Amygdala (tissue), 56 donors: ENCODE measurements at regions not wholly inside any gene's neighbourhood (a gene's known extent, or its start where the extent isn't known, plus 50 kb on each side); places are given as distances from the start of the nearest gene placed in this dataset.

Experiments
- DNase-seq, 56 donors: peaks; one replicate each; lab custom pipeline; 2025; lab: John Stamatoyannopoulos, UW

DNA sequence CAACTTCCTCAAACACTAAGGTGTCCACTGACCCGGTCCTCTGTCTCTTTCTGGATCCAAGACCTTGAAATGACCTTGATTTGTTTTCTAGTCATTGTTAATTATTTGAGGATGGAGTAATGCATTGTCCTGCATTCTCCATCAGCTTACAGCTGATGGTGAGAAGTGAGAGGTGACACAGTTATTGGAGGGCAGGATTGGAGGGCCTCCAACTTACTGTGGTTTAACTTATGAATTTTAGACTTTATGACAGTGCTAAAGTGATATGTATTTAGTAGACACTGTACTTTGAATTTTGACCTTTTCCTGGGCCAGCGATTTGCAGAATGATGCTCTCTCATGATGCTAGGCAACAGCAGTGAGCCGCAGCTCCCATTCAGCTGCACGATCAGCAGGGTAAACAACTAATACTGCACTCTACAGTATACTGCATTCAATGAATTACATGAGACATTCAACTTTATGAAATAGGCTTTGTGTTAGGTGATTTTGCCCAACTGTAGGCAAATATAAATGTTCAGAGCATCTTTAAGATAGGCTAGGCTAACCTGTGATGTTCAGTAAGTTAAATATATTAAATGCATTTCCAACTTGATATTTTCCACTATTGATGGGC lies 200.0 kb upstream of the MEX3C start:
- DNase-seq = peak in 5 of 56 donors; percentile 2 to 13 (median 6)

GRCh38 chr18:51398104-51398503 lies 200.6 kb upstream of the MEX3C start:
- no peak for DNase-seq

GRCh38 chr18:51399491-51400122 lies 202.1 kb upstream of the MEX3C start:
- DNase-seq = peak in 9 of 56 donors; percentile 2 to 22 (median 12)

GRCh38 chr18:51400721-51401120 lies 203.2 kb upstream of the MEX3C start:
- DNase-seq = no peak

DNA sequence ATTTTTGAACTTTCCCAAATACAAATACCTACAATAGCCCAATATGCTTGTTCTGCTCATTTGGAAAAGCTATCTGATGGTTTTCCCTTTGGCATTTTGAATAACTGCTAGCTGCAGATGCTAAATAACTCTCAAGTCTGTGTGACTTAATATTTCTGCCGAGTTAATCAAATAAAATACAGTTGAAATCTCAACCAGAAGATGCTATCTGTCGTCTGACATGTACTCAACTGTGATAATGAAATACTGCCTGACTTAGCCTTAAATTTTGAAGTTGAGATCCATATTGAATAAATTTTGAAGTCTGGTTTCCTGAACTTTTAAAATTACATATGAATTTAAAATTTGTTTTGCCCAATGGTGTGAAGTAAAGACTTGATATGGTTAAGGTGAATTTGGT lies 204.4 kb upstream of the MEX3C start:
- DNase-seq = no peak

- no peak for DNase-seq
Measured at GRCh38 chr18:51404620-51405019, 207.1 kb upstream of the MEX3C start.

DNA sequence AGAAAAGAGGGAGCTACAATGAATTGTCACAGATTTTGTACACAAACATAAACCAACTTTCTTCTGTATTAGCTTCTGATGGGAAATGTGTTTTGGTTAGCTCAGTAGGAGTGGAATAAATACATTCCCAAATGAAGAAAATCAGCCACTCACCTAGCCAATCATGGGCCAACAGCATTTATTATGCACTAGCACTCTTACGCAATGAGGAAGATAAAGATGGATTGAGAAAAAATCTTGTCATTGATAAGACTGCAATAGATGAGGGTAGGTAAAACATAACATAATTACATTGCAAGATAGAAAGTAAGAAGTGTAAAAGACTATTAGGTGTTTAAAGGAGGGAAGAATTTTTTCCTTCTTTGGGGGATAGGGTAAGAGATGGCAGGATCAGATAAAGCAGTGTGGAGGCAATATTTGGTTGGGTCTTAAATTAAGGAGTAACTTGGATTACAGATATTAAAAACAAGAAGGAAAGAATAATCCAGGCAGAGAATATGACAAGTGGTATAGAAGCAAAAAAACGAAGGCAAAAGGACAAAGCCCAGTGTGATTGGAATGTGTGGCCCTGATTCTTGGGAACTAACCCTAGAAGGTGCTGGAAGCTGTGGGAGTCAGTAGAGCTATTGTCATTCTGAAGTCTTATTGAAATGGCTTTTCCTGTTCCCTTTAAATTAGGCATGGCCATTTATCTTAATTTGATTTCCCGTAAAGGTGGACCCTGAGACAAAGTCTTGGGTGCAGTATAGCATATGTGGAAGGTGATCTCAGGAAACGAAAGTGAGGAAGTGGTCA lies 208.4 kb upstream of the MEX3C start:
- DNase-seq = no peak

GRCh38 chr18:51417643-51418483 lies 220.4 kb upstream of the MEX3C start:
- DNase-seq = no peak

- DNase-seq = no peak
Measured at GRCh38 chr18:51425475-51425874, 228.0 kb upstream of the MEX3C start.

DNA sequence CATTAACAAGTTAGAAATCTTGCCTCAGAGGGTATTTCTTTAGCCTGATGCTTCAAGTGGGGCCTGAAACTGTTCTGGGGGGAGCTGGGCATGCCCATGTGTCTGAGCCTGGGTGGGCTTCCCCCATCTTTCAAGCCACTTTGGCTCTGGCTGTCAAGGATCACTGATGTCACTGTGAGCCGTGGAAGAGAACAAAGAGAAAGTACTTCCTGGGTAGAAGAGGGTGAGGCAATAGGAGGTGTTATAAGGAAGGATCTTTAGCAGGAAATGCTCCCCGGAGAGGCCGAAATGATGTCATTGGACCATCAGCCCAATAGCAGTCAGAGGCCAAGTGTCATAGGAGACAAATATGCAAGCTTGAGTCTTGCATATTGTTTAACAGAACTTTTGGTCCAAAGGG lies 228.4 kb upstream of the MEX3C start:
- DNase-seq = no peak

- DNase-seq = no peak
Measured at GRCh38 chr18:51426996-51427395, 229.5 kb upstream of the MEX3C start.

DNA sequence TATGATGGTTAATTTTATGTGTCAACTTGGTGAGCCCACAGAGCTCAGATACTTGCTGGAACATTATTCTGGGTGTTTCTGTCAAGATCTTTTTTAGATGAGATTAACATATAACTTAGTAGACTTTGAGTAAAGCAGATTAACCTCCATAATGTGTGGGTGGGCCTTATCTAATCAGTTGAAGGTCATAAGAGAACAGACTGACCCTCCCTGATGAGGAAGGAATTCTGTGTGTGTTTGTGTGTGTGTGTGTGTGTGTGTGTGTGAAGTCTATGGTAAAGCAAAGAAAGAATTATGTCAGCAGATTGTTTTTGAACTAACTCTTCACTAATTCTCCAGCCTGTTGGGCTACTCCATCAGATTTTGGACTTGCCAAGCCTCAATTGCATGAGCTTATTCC lies 232.2 kb upstream of the MEX3C start:
- DNase-seq = no peak

- DNase-seq = no peak
Measured at GRCh38 chr18:51430538-51430937, 233.1 kb upstream of the MEX3C start.

DNA sequence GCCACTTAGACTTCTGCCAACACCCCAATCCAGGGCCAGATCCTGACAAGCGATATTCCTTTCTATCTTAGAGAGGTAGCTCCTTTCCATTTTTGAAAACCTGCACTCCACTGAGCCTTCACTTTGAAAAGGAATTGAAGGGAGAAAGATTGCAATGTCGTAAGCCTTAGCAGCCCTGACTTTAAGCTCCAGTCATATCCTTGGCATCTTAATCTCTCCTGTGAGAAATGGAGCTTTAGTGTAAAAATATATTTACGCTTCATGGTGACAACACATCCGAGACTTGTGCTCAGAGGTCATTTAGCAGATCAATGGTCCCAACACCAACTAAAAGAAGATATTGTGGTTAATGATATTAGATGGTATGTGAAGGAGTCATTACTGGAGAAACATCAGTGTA lies 235.8 kb upstream of the MEX3C start:
- no peak for DNase-seq

DNA sequence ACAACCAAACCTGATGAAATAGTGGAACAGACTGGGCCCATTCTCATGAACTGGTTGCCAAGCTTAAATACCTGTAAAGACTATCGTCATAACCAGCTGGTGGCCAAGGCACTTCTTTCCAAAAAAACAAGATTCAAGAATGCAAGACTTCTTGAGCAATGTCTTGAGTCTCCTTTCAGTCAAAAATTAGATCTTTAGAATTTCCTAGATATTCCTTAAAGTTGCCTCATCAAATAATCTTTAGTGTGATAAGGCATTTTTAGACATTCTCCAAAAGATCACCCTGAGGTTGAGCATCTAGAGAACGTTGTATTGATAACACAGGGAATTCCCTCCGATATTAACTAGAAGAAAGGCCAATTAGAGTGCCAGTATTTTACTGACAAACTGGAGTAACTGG lies 236.4 kb upstream of the MEX3C start:
- DNase-seq = no peak

DNA sequence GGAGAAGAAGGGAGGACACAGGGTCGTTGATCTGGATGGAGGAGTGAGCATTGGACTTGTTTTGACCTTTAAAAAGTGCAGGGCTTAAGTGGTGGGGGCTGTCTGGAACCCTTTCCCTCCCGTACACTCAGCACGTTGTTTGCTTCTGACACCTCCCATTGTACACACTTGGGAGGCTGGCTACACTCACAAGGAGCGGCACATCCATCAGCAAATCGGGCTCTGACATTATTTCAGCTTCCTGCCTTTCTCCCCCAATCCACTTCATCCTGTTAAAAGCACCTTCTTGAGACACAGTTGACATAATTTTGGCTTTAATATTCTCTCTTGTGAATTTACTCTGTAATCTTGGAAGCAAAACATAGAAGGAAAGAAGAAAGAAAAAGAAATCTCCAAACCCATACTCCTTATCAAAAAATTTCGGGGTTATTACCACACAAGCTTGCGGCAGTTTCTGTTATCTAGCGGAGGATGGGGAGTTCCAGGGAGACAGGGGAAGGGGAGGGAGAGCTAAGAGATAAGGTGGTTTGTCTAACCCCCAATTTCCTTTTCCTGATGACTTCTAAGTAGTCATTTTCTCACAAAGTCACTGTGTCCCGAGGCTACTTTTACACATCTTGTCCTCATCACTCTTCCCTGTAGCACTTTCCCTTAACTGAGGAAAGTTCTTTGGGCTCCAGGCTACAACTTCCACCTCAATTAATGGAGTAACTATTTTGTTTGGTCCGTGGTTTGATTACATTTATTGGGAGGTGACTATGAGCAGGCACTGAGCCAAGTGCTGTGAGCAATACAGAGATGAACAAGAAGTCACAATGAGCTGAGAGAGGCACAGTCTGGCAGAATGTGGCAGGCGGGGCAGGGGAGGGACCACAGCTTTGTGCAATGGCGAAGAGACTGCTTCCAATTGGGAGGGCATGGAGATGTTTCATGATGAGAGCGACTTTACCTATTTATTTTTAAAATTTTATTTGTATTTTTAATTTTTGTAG lies 240.1 kb upstream of the MEX3C start:
- peak in 1 of 56 donors; percentile 1 for DNase-seq

DNA sequence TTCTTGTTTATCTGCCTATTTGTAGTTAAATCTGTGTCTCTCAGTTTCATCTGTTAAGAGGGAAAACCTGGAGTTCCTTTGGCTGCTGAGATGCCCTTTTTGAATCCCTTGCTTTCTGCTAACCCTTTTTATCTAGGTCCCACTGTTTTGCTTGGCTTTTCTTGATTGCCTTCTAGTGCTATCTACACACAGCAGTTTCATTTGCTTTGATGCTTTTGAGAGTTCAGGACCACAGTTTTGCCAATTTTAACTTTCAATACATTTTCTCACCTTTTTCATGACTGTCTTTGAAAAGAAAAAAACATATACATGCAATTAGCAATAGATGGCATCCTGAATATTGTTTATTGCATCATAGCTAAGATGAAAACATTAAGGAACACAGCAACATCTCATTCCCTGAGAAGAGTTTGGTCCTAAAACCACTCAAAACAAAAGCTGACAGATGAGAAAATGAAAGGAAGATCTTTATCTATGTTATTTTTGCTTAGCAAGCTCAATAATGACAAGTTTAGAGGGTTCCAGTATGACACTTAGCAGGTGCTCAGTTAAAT lies 241.4 kb upstream of the MEX3C start:
- no peak for DNase-seq

DNA sequence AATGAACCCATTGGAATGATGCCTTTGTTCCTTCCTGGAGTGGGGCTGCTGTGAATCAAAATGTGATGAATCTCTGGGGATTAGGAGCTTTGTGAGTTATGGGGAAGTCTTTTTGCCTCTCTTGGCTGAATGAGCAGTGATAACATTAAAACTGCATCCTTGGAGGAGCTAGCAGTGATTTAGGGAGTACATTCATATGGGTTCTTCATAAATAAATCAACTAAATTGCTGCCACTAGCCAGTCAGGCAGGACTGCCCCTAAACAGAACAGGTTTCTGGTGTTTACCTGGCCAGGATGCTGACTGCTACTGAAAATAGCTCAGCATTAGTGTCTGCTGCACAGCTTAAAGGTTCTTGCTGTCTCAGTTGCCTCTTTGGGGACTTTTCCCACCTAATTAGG lies 244.5 kb upstream of the MEX3C start:
- no peak for DNase-seq

- no peak for DNase-seq
Measured at GRCh38 chr18:51446571-51447210, 249.2 kb upstream of the MEX3C start.
